GM21515 (cell line): ENCODE measurements at regions not wholly inside any gene's neighbourhood (a gene's known extent, or its start where the extent isn't known, plus 50 kb on each side); places are given as distances from the start of the nearest gene placed in this dataset.
A peak's percentile ranks its signal among the peaks of the same experiment; 100 is the strongest.
"Not testable (repeated sequence)": the region's sequence is repeated elsewhere in the genome, so short reads cannot be mapped to it uniquely, and the experiment has no call there.

Experiments used
- ATAC-seq: cut with Tn5 transposase; IDR thresholded peaks from one replicate; pipeline ENCODE4 v1.9.1; 2021; ENCODE audit not compliant: unreplicated experiment

- ATAC-seq: no peak
Observed at GRCh38 chr5:143541943-143542797, 138.7 kb upstream of the NR3C1 start.

- no peak for ATAC-seq
Observed at GRCh38 chr5:143539742-143540141, 136.3 kb upstream of the NR3C1 start.

DNA sequence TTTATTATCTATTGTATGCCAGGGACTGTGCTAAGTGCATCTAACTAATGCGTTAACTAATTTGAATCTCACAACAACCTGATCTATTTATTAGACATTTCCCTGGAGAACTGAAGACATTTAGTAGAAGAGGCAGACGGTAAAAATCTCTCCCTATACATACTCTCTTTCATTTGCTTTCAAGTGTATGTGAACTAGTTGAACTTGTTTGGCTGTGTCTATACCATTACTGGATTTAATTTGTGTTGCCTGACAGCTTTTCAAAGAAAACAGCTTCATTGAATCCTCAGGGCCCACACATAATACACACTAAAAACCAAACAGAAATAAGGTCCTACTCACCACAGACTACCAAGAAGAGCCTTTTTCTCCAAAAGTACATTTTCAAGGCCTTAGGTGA is 133.6 kb upstream of the NR3C1 start:
- no peak for ATAC-seq

GRCh38 chr5:143536364-143536763 is 132.9 kb upstream of the NR3C1 start:
- ATAC-seq: no peak

DNA sequence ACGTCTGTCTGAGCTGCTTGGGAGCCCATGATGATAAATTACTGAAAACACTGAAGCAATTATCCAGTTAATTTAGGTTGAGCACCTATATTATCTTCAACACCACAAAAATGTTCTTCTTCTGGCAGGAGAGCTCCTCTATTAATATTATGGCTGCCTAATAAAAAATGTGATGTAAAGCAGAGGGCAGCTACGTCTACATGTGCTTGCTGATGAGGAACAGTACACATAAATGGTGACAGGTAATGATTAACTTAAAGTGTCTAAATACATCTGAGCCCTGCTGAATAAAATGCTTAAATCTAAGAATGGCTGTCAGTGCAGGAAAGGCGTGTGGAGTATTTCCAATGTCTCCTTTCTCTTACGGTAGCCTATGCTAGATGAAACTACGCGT is 131.3 kb upstream of the NR3C1 start:
- no peak for ATAC-seq

- no peak for ATAC-seq
Observed at GRCh38 chr5:143533978-143534760, 130.7 kb upstream of the NR3C1 start.

- no peak for ATAC-seq
Observed at GRCh38 chr5:143533475-143533874, 130.0 kb upstream of the NR3C1 start.

- ATAC-seq: no peak
Observed at GRCh38 chr5:143527808-143528207, 124.3 kb upstream of the NR3C1 start.

DNA sequence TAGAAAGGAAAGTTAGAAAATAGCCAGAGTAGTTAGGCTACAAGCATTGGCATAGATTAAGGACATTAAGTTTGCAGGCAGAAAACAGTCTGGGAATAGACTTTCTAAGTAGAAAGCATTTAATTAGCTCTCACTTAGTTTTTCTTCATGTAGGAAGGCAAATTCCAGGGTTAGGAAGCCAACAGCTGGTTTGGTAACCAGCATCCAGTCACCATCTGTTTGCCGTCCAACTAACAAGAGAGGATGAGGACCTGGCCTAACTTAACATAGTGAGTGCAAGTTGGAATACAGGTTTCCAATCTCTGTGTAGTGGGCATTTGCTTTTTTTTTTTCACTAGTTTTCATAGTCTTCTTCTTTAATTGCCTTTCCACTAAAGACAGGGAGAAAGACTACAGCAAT is 121.7 kb upstream of the NR3C1 start:
- ATAC-seq: no peak

GRCh38 chr5:143524338-143524945 is 121.0 kb upstream of the NR3C1 start:
- no peak for ATAC-seq

- ATAC-seq: no peak
Observed at GRCh38 chr5:143521846-143522400, 118.4 kb upstream of the NR3C1 start.

GRCh38 chr5:143521141-143521540 is 117.7 kb upstream of the NR3C1 start:
- no peak for ATAC-seq

GRCh38 chr5:143519215-143519614 is 115.7 kb upstream of the NR3C1 start:
- not testable (repeated sequence) for ATAC-seq

- ATAC-seq: not testable (repeated sequence)
Observed at GRCh38 chr5:143517824-143518223, 114.3 kb upstream of the NR3C1 start.

GRCh38 chr5:143516249-143516648 is 112.8 kb upstream of the NR3C1 start:
- peak; percentile 62 for ATAC-seq

- peak; percentile 17 for ATAC-seq
Observed at GRCh38 chr5:143515829-143516228, 112.3 kb upstream of the NR3C1 start.

GRCh38 chr5:143514616-143515335 is 111.3 kb upstream of the NR3C1 start:
- no peak for ATAC-seq

- ATAC-seq: no peak
Observed at GRCh38 chr5:143513720-143514119, 110.2 kb upstream of the NR3C1 start.

DNA sequence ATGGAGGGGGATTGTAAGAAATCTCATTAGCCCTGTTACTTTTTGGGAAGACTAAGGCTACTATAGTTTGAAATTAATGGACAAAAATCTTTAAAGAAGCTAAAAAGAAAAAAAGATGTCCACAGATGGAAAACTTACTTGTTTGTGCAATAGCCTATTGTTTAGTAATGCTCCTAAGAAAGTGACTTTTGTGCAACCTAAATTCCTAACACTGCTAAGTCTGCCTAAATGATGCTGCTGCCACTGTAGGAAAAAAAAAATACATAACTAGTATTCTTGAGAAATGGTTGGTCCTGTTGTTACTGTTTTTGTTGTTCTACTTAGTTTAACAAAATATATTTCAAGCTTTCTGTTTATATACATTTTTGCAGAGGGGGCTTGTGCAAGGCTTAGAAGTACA is 108.2 kb upstream of the NR3C1 start:
- no peak for ATAC-seq

GRCh38 chr5:143509758-143510221 is 106.3 kb upstream of the NR3C1 start:
- peak; percentile 97 for ATAC-seq
